Stimulated activated memory B cell treated with anti-CD40 and anti-IgM and Interleukin-4, amounts not matched to agents 10 μg/mL and 1 μg/mL and 100 μg/mL, for 72 hours (primary cell): ENCODE measurements at regions not wholly inside any gene's neighbourhood (a gene's known extent, or its start where the extent isn't known, plus 50 kb on each side); places are given as distances from the start of the nearest gene placed in this dataset.

Experiments
- ATAC-seq: fragments of 150-1000 bp; cut with Tn5 transposase; 2 replicates; pipeline ENCODE4 v1.10.0; 2021
- H3K27ac Mint-ChIP-seq: one replicate; pipeline ENCODE4 v1.8.0; 2022; ENCODE audit warnings: mild to moderate bottlenecking, mixed read lengths
- H3K27me3 Mint-ChIP-seq: one replicate; pipeline ENCODE4 v1.8.0; 2022; ENCODE audit warnings: mixed read lengths
- H3K36me3 Mint-ChIP-seq: one replicate; pipeline ENCODE4 v1.8.0; 2022; ENCODE audit warnings: mixed read lengths
- H3K4me1 Mint-ChIP-seq: one replicate; pipeline ENCODE4 v1.8.0; 2022; ENCODE audit warnings: mixed read lengths
- H3K4me3 Mint-ChIP-seq: one replicate; pipeline ENCODE4 v1.8.0; 2022; ENCODE audit warnings: mild to moderate bottlenecking, moderate library complexity, mixed read lengths
- H3K9me3 Mint-ChIP-seq: one replicate; pipeline ENCODE4 v1.8.0; 2022; ENCODE audit warnings: mixed read lengths

GRCh38 chr7:98565103-98565502 is 52.0 kb upstream of the NPTX2 start:
- Mint-ChIP-seq H3K36me3 (no peaks in the 10 kb centered on the region), H3K27ac (no peak overlapping the region), H3K4me3 (no peak overlapping the region), H3K9me3 (peaks cover 10% of the 10 kb centered on the region), H3K27me3 (peaks cover 14% of the 10 kb centered on the region), H3K4me1 (no peaks in the 10 kb centered on the region)
- no peak for ATAC-seq

GRCh38 chr7:98562871-98563495 is 54.1 kb upstream of the NPTX2 start:
- Mint-ChIP-seq H3K4me1 (no peaks in the 10 kb centered on the region), H3K4me3 (no peak overlapping the region), H3K27ac (no peak overlapping the region), H3K36me3 (no peaks in the 10 kb centered on the region), H3K9me3 (peaks cover 20% of the 10 kb centered on the region), H3K27me3 (peaks cover 28% of the 10 kb centered on the region)
- no peak for ATAC-seq

GRCh38 chr7:98562381-98562823 is 54.7 kb upstream of the NPTX2 start:
- no peak for ATAC-seq
- H3K36me3 Mint-ChIP-seq, result no peaks in the 10 kb centered on the region
- H3K9me3 Mint-ChIP-seq, result peaks cover 20% of the 10 kb centered on the region
- no peak overlapping the region for H3K4me3 Mint-ChIP-seq
- no peaks in the 10 kb centered on the region for H3K4me1 Mint-ChIP-seq
- peaks cover 28% of the 10 kb centered on the region for H3K27me3 Mint-ChIP-seq
- no peak overlapping the region for H3K27ac Mint-ChIP-seq

- H3K27me3 Mint-ChIP-seq, result peaks cover 28% of the 10 kb centered on the region
- no peaks in the 10 kb centered on the region for H3K36me3 Mint-ChIP-seq
- H3K9me3 Mint-ChIP-seq, result peaks cover 23% of the 10 kb centered on the region
- no peak overlapping the region for H3K27ac Mint-ChIP-seq
- no peak for ATAC-seq
- no peaks in the 10 kb centered on the region for H3K4me1 Mint-ChIP-seq
- no peak overlapping the region for H3K4me3 Mint-ChIP-seq
Observed at GRCh38 chr7:98559958-98560357, 57.1 kb upstream of the NPTX2 start.

- no peaks in the 10 kb centered on the region for H3K4me1 Mint-ChIP-seq
- peaks cover 23% of the 10 kb centered on the region for H3K9me3 Mint-ChIP-seq
- H3K36me3 Mint-ChIP-seq, result no peaks in the 10 kb centered on the region
- no peak overlapping the region for H3K27ac Mint-ChIP-seq
- H3K27me3 Mint-ChIP-seq, result peaks cover 28% of the 10 kb centered on the region
- no peak for ATAC-seq
- H3K4me3 Mint-ChIP-seq, result no peak overlapping the region
Observed at GRCh38 chr7:98559219-98559618, 57.9 kb upstream of the NPTX2 start.

- no peak overlapping the region for H3K27ac Mint-ChIP-seq
- no peak for ATAC-seq
Observed at GRCh38 chr7:98557538-98558031, 59.5 kb upstream of the NPTX2 start.

GRCh38 chr7:98556288-98556687 is 60.8 kb upstream of the NPTX2 start:
- no peaks in the 10 kb centered on the region for H3K36me3 Mint-ChIP-seq
- no peak for ATAC-seq
- H3K27ac Mint-ChIP-seq, result no peak overlapping the region
- no peak overlapping the region for H3K4me3 Mint-ChIP-seq
- peaks cover 27% of the 10 kb centered on the region for H3K9me3 Mint-ChIP-seq
- H3K27me3 Mint-ChIP-seq, result peaks cover 25% of the 10 kb centered on the region
- no peaks in the 10 kb centered on the region for H3K4me1 Mint-ChIP-seq

More at GRCh38 chr7:98557538-98558031, 59.5 kb upstream of the NPTX2 start:
- peaks cover 20% of the 10 kb centered on the region for H3K9me3 Mint-ChIP-seq
- no peaks in the 10 kb centered on the region for H3K4me1 Mint-ChIP-seq
- H3K27me3 Mint-ChIP-seq, result peaks cover 28% of the 10 kb centered on the region
- H3K4me3 Mint-ChIP-seq, result no peak overlapping the region
- no peaks in the 10 kb centered on the region for H3K36me3 Mint-ChIP-seq

- no peaks in the 10 kb centered on the region for H3K4me1 Mint-ChIP-seq
- H3K9me3 Mint-ChIP-seq, result peaks cover 20% of the 10 kb centered on the region
- no peak overlapping the region for H3K27ac Mint-ChIP-seq
- no peaks in the 10 kb centered on the region for H3K36me3 Mint-ChIP-seq
- ATAC-seq, result no peak
- H3K4me3 Mint-ChIP-seq, result no peak overlapping the region
- peaks cover 16% of the 10 kb centered on the region for H3K27me3 Mint-ChIP-seq
Observed at GRCh38 chr7:98555403-98555802, 61.7 kb upstream of the NPTX2 start.

GRCh38 chr7:98553666-98554065 is 63.4 kb upstream of the NPTX2 start:
- H3K9me3 Mint-ChIP-seq, result peaks cover 14% of the 10 kb centered on the region
- H3K36me3 Mint-ChIP-seq, result no peaks in the 10 kb centered on the region
- H3K4me3 Mint-ChIP-seq, result no peak overlapping the region
- no peaks in the 10 kb centered on the region for H3K4me1 Mint-ChIP-seq
- H3K27ac Mint-ChIP-seq, result no peak overlapping the region
- no peak for ATAC-seq
- no peaks in the 10 kb centered on the region for H3K27me3 Mint-ChIP-seq

GRCh38 chr7:98551611-98552273 is 65.3 kb upstream of the NPTX2 start:
- Mint-ChIP-seq H3K4me3 (no peak overlapping the region), H3K27me3 (no peaks in the 10 kb centered on the region), H3K4me1 (no peaks in the 10 kb centered on the region), H3K9me3 (peaks cover 24% of the 10 kb centered on the region), H3K36me3 (no peaks in the 10 kb centered on the region), H3K27ac (no peak overlapping the region)
- no peak for ATAC-seq

- Mint-ChIP-seq H3K4me3 (no peak overlapping the region), H3K27ac (no peak overlapping the region), H3K27me3 (no peaks in the 10 kb centered on the region), H3K4me1 (no peaks in the 10 kb centered on the region), H3K36me3 (no peaks in the 10 kb centered on the region), H3K9me3 (peaks cover 21% of the 10 kb centered on the region)
- no peak for ATAC-seq
Observed at GRCh38 chr7:98548971-98549370, 68.1 kb upstream of the NPTX2 start.

- H3K27ac Mint-ChIP-seq, result no peak overlapping the region
- H3K27me3 Mint-ChIP-seq, result no peaks in the 10 kb centered on the region
- H3K36me3 Mint-ChIP-seq, result no peaks in the 10 kb centered on the region
- no peak for ATAC-seq
- H3K4me1 Mint-ChIP-seq, result no peaks in the 10 kb centered on the region
- peaks cover 21% of the 10 kb centered on the region for H3K9me3 Mint-ChIP-seq
- no peak overlapping the region for H3K4me3 Mint-ChIP-seq
Observed at GRCh38 chr7:98548370-98548769, 68.7 kb upstream of the NPTX2 start.

- Mint-ChIP-seq H3K27ac (no peak overlapping the region), H3K4me3 (no peak overlapping the region), H3K36me3 (no peaks in the 10 kb centered on the region), H3K9me3 (peaks cover 7% of the 10 kb centered on the region), H3K4me1 (no peaks in the 10 kb centered on the region), H3K27me3 (peaks cover 10% of the 10 kb centered on the region)
- ATAC-seq, result no peak
Observed at GRCh38 chr7:98541101-98541500, 76.0 kb upstream of the NPTX2 start.

- no peaks in the 10 kb centered on the region for H3K4me1 Mint-ChIP-seq
- no peak overlapping the region for H3K4me3 Mint-ChIP-seq
- H3K9me3 Mint-ChIP-seq, result peaks cover 9% of the 10 kb centered on the region
- no peak overlapping the region for H3K27ac Mint-ChIP-seq
- H3K36me3 Mint-ChIP-seq, result no peaks in the 10 kb centered on the region
- peaks cover 12% of the 10 kb centered on the region for H3K27me3 Mint-ChIP-seq
- ATAC-seq, result no peak
Observed at GRCh38 chr7:98539865-98540264, 77.2 kb upstream of the NPTX2 start.

GRCh38 chr7:98536803-98537202 is 80.3 kb upstream of the NPTX2 start:
- Mint-ChIP-seq H3K4me3 (no peak overlapping the region), H3K27me3 (peaks cover 12% of the 10 kb centered on the region)
- ATAC-seq, result no peak

GRCh38 chr7:98534493-98534892 is 82.6 kb upstream of the NPTX2 start:
- H3K27me3 Mint-ChIP-seq, result peaks cover 12% of the 10 kb centered on the region
- H3K4me1 Mint-ChIP-seq, result no peaks in the 10 kb centered on the region
- no peak for ATAC-seq
- H3K4me3 Mint-ChIP-seq, result no peak overlapping the region
- no peaks in the 10 kb centered on the region for H3K36me3 Mint-ChIP-seq
- peaks cover 12% of the 10 kb centered on the region for H3K9me3 Mint-ChIP-seq
- no peak overlapping the region for H3K27ac Mint-ChIP-seq

More at GRCh38 chr7:98536803-98537202, 80.3 kb upstream of the NPTX2 start:
- Mint-ChIP-seq H3K36me3 (no peaks in the 10 kb centered on the region), H3K9me3 (peaks cover 12% of the 10 kb centered on the region), H3K4me1 (no peaks in the 10 kb centered on the region), H3K27ac (no peak overlapping the region)
